ENCODE measurements at regions not wholly inside any gene's neighbourhood (a gene's known extent, or its start where the extent isn't known, plus 50 kb on each side); places are given as distances from the start of the nearest gene placed in this dataset.

DNA sequence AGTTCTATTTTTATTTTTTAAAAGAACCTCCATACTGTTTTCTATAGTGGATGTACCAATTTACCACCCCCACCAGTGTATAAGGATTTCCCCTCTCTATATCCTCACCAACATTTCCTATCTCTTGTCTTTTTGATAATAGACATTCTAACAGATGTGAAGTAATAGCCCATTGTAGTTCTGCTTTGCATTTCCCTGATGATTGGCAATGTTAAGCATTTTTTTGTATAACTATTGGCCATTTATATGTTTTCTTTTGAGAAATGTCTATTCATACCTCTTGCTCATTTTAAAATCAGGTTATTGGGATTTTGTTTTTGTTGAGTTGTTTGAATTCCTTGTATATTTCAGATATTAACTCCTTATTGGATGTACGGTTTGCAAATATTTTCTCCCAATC, 251.1 kb upstream of the HTR2C start:
- H3K4me1 Mint-ChIP-seq (ENCODE audit: low read depth): no peaks in the 10 kb centered on the region
- DNase-seq: no peak
- H3K36me3 Mint-ChIP-seq (ENCODE audit: low read depth): no peaks in the 10 kb centered on the region
- H3K4me3 Mint-ChIP-seq: no peak overlapping the region
- H3K27me3 Mint-ChIP-seq (ENCODE audit: insufficient read depth): no peaks in the 10 kb centered on the region
- H3K9me3 Mint-ChIP-seq: no peaks in the 10 kb centered on the region; the same call in 1 of the 2 replicates
- TF ChIP-seq, protein P1, sequence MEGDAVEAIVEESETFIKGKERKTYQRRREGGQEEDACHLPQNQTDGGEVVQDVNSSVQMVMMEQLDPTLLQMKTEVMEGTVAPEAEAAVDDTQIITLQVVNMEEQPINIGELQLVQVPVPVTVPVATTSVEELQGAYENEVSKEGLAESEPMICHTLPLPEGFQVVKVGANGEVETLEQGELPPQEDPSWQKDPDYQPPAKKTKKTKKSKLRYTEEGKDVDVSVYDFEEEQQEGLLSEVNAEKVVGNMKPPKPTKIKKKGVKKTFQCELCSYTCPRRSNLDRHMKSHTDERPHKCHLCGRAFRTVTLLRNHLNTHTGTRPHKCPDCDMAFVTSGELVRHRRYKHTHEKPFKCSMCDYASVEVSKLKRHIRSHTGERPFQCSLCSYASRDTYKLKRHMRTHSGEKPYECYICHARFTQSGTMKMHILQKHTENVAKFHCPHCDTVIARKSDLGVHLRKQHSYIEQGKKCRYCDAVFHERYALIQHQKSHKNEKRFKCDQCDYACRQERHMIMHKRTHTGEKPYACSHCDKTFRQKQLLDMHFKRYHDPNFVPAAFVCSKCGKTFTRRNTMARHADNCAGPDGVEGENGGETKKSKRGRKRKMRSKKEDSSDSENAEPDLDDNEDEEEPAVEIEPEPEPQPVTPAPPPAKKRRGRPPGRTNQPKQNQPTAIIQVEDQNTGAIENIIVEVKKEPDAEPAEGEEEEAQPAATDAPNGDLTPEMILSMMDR (IDR thresholded peaks at IDR 0.05): no peak
- no peak overlapping the region for H3K27ac Mint-ChIP-seq

- Mint-ChIP-seq H3K27me3 (ENCODE audit: insufficient read depth) (no peaks in the 10 kb centered on the region), H3K27ac (no peak overlapping the region), H3K4me3 (no peak overlapping the region), H3K36me3 (ENCODE audit: low read depth) (no peaks in the 10 kb centered on the region), H3K9me3 (no peaks in the 10 kb centered on the region; the same call in 1 of the 2 replicates), H3K4me1 (ENCODE audit: low read depth) (no peaks in the 10 kb centered on the region)
- TF ChIP-seq, protein P1 (IDR thresholded peaks at IDR 0.05): no peak
- DNase-seq: no peak
Measured at GRCh38 chrX:114334473-114334982, 249.4 kb upstream of the HTR2C start.

DNA sequence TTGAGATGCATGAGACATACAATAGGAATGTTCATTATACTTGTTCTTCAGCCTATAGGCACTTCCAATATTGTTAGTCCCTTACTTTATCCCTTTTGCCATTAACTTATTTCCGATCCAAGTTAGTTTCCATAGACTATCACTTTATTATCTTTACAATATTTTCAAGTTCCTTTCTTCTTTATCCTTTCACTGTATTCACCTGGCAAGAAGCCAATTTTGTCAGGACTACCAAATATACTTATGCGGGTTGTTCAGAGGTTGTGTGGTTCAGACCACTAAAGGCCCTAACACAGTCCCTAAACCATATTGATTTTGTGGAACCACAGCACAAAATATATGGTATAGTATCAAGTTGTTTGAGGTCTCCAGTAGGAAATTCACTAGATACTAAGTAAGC, 245.0 kb upstream of the HTR2C start:
- no peaks in the 10 kb centered on the region for H3K36me3 Mint-ChIP-seq (ENCODE audit: low read depth)
- TF ChIP-seq, protein P1 (IDR thresholded peaks at IDR 0.05): no peak
- DNase-seq: no peak
- no peaks in the 10 kb centered on the region for H3K4me1 Mint-ChIP-seq (ENCODE audit: low read depth)
- no peaks in the 10 kb centered on the region for H3K27me3 Mint-ChIP-seq (ENCODE audit: insufficient read depth)
- no peak overlapping the region for H3K27ac Mint-ChIP-seq
- H3K4me3 Mint-ChIP-seq: no peak overlapping the region
- no peaks in the 10 kb centered on the region for H3K9me3 Mint-ChIP-seq

- Mint-ChIP-seq H3K4me3 (no peak overlapping the region), H3K36me3 (ENCODE audit: low read depth) (no peaks in the 10 kb centered on the region), H3K27me3 (ENCODE audit: insufficient read depth) (no peaks in the 10 kb centered on the region; the same call in 1 of the 2 replicates), H3K4me1 (ENCODE audit: low read depth) (no peaks in the 10 kb centered on the region), H3K27ac (no peak overlapping the region), H3K9me3 (no peaks in the 10 kb centered on the region)
- DNase-seq: peak; percentile 15
- TF ChIP-seq, protein P1 (IDR thresholded peaks at IDR 0.05): peak; percentile 74
Measured at GRCh38 chrX:114344756-114345349, 239.0 kb upstream of the HTR2C start.

DNA sequence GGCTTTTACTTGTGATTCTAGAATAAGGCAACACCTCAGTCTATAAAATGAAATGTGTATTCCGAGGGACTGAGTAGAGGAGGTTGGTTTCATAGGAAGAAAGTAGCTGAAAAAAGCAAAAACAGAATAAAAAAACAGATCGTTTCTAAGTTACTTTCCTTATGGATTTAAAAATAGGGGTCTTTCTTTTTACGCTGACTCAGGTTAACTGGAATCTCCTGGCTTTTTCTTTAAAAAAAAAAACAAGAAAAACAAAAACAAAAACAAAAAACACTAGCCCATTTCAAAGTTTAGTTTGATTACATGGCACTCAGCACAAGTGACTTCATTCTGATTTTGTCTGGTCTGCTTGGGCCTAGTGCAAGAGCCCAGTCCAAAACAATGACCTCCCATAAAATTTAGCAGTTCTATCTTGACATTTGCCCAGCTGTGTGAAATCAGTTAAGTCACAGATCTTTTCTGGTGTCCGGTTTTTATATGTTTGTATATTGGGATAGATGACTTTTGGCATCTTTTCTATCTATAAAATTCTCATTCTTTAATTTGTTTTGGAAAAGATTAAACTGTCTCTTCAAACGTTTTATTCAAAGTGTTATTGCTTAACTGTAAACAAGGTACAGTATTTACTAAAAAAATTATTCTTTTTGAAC, 222.7 kb upstream of the HTR2C start:
- no peaks in the 10 kb centered on the region for H3K36me3 Mint-ChIP-seq (ENCODE audit: low read depth)

More for the DNA sequence above, 222.7 kb upstream of the HTR2C start:
- no peaks in the 10 kb centered on the region for H3K4me1 Mint-ChIP-seq (ENCODE audit: low read depth)
- peaks cover 5% of the 10 kb centered on the region for H3K9me3 Mint-ChIP-seq
- no peak for DNase-seq
- no peaks in the 10 kb centered on the region for H3K27me3 Mint-ChIP-seq (ENCODE audit: insufficient read depth)
- TF ChIP-seq, protein P1 (IDR thresholded peaks at IDR 0.05): no peak
- H3K27ac Mint-ChIP-seq: no peak overlapping the region
- no peak overlapping the region for H3K4me3 Mint-ChIP-seq

Measured in HFFc6 (cell line).